Astrocyte (in vitro differentiated cells and primary cell): ENCODE measurements at regions not wholly inside any gene's neighbourhood (a gene's known extent, or its start where the extent isn't known, plus 50 kb on each side); places are given as distances from the start of the nearest gene placed in this dataset.

Experiments
- DNase-seq: peaks from one replicate; pipeline ENCODE4 v3.0.0-alpha.2; 2010; ENCODE audit warnings: low read depth
- FAIRE-seq: peaks from 2 replicates; lab custom pipeline; 2011; peaks lifted over from hg19 to GRCh38; lab: Jason Lieb, UNC
- H2AFZ ChIP-seq: 2 replicates; pipeline ENCODE4 v1.6.0; 2012; ENCODE audit warnings: low read depth, low read length, inconsistent platforms
- H3K27ac ChIP-seq: 2 replicates; pipeline ENCODE4 v1.5.1; 2011; ENCODE audit warnings: low read depth, low read length, inconsistent platforms
- H3K27me3 ChIP-seq: 2 replicates; pipeline ENCODE4 v1.6.0; 2011; ENCODE audit warnings: low read length, inconsistent platforms; ENCODE audit not compliant: insufficient read depth
- H3K36me3 ChIP-seq: 2 replicates; pipeline ENCODE4 v1.5.1; 2011; ENCODE audit warnings: low read length, inconsistent platforms; ENCODE audit not compliant: insufficient read depth
- H3K4me1 ChIP-seq: 2 replicates; pipeline ENCODE4 v1.5.1; 2011; ENCODE audit warnings: low read length, inconsistent platforms; ENCODE audit not compliant: insufficient read depth
- H3K4me2 ChIP-seq: 2 replicates; pipeline ENCODE4 v1.6.0; 2012; ENCODE audit warnings: low read length, inconsistent platforms
- H3K4me3 ChIP-seq: 2 replicates; pipeline ENCODE4 v1.5.1; 2011; ENCODE audit warnings: low read depth, mild to moderate bottlenecking, low read length, inconsistent platforms; ENCODE audit not compliant: insufficient read depth
- H3K79me2 ChIP-seq: 2 replicates; pipeline ENCODE4 v1.6.0; 2012; ENCODE audit warnings: mild to moderate bottlenecking, low read length, inconsistent platforms; ENCODE audit not compliant: insufficient read depth
- H3K9ac ChIP-seq: 2 replicates; pipeline ENCODE4 v1.6.0; 2012; ENCODE audit warnings: mild to moderate bottlenecking, low read length, inconsistent platforms
- H3K9me3 ChIP-seq: 2 replicates; pipeline ENCODE4 v1.5.1; 2012; ENCODE audit warnings: low read depth, mild to moderate bottlenecking, low read length, inconsistent platforms; ENCODE audit not compliant: insufficient read depth
- H4K20me1 ChIP-seq: 2 replicates; pipeline ENCODE4 v1.6.0; 2012; ENCODE audit warnings: low read length, inconsistent platforms; ENCODE audit not compliant: insufficient read depth
- H3K27ac Mint-ChIP-seq: one replicate; pipeline ENCODE4 v1.8.0; 2021; ENCODE audit warnings: mild to moderate bottlenecking, mixed read lengths; ENCODE audit not compliant: unreplicated experiment
- H3K27me3 Mint-ChIP-seq: one replicate; pipeline ENCODE4 v1.8.0; 2021; ENCODE audit warnings: low read depth, mixed read lengths; ENCODE audit not compliant: unreplicated experiment
- H3K36me3 Mint-ChIP-seq: one replicate; pipeline ENCODE4 v1.8.0; 2021; ENCODE audit warnings: low read depth, mixed read lengths; ENCODE audit not compliant: unreplicated experiment
- H3K4me1 Mint-ChIP-seq: one replicate; pipeline ENCODE4 v1.8.0; 2021; ENCODE audit warnings: low read depth, mixed read lengths; ENCODE audit not compliant: unreplicated experiment
- H3K4me3 Mint-ChIP-seq: one replicate; pipeline ENCODE4 v1.8.0; 2021; ENCODE audit warnings: mild to moderate bottlenecking, moderate library complexity, mixed read lengths; ENCODE audit not compliant: unreplicated experiment
- H3K9me3 Mint-ChIP-seq: one replicate; pipeline ENCODE4 v1.8.0; 2021; ENCODE audit warnings: mild to moderate bottlenecking, mixed read lengths; ENCODE audit not compliant: unreplicated experiment
- CTCF ChIP-seq: IDR thresholded peaks from 2 replicates; pipeline ENCODE4 v1.5.1; 2011; ENCODE audit warnings: low read depth, mild to moderate bottlenecking, inconsistent platforms, low read length, moderate library complexity; ENCODE audit not compliant: insufficient read depth
- EZH2 ChIP-seq: IDR thresholded peaks from 2 replicates; pipeline ENCODE4 v1.6.1; 2012; ENCODE audit warnings: mild to moderate bottlenecking, low read length, inconsistent platforms; ENCODE audit not compliant: insufficient read depth

- Mint-ChIP-seq H3K27ac (no peak overlapping the region), H3K9me3 (no peaks in the 10 kb centered on the region), H3K4me1 (peaks cover 14% of the 10 kb centered on the region), H3K27me3 (peaks cover 37% of the 10 kb centered on the region), H3K36me3 (no peaks in the 10 kb centered on the region), H3K4me3 (no peak overlapping the region)
- no peak overlapping the region for H3K4me2 ChIP-seq
- no peak overlapping the region for H3K4me3 ChIP-seq
- no peak overlapping the region for H3K27ac ChIP-seq
- H3K4me1 ChIP-seq: no peaks in the 10 kb centered on the region
- FAIRE-seq: no peak
- TF ChIP-seq CTCF (no peak), EZH2 (no peak)
- no peak overlapping the region for H2AFZ ChIP-seq
- H3K79me2 ChIP-seq: no peaks in the 10 kb centered on the region
- H3K9me3 ChIP-seq: no peaks in the 10 kb centered on the region
- peaks cover 21% of the 10 kb centered on the region for H3K27me3 ChIP-seq
- H4K20me1 ChIP-seq: no peaks in the 10 kb centered on the region
- no peak for DNase-seq
- no peak overlapping the region for H3K9ac ChIP-seq
- no peaks in the 10 kb centered on the region for H3K36me3 ChIP-seq
Measured at GRCh38 chr10:71132321-71132810, 80.0 kb upstream of the UNC5B start.

GRCh38 chr10:71133710-71134686 is 78.4 kb upstream of the UNC5B start:
- Mint-ChIP-seq H3K9me3 (no peaks in the 10 kb centered on the region), H3K27me3 (peaks cover 42% of the 10 kb centered on the region), H3K36me3 (no peaks in the 10 kb centered on the region), H3K4me1 (peaks cover 8% of the 10 kb centered on the region), H3K4me3 (no peak overlapping the region), H3K27ac (no peak overlapping the region)
- Histone ChIP-seq H2AFZ (no peak overlapping the region), H3K27me3 (peaks cover 27% of the 10 kb centered on the region), H3K4me2 (no peak overlapping the region), H3K9ac (no peak overlapping the region), H3K4me3 (no peak overlapping the region), H3K9me3 (no peaks in the 10 kb centered on the region), H3K4me1 (no peaks in the 10 kb centered on the region), H3K79me2 (no peaks in the 10 kb centered on the region), H3K36me3 (no peaks in the 10 kb centered on the region), H4K20me1 (no peaks in the 10 kb centered on the region), H3K27ac (no peak overlapping the region)
- FAIRE-seq (no peak), DNase-seq (no peak)
- TF ChIP-seq EZH2 (no peak), CTCF (no peak)

- no peaks in the 10 kb centered on the region for H3K9me3 ChIP-seq
Measured at GRCh38 chr10:71134732-71135211, 77.6 kb upstream of the UNC5B start.

More at GRCh38 chr10:71134732-71135211, 77.6 kb upstream of the UNC5B start:
- no peaks in the 10 kb centered on the region for H3K4me1 ChIP-seq
- H3K9me3 Mint-ChIP-seq: no peaks in the 10 kb centered on the region
- H3K27ac ChIP-seq: no peak overlapping the region
- no peak overlapping the region for H2AFZ ChIP-seq
- no peak overlapping the region for H3K4me3 Mint-ChIP-seq
- H3K36me3 ChIP-seq: no peaks in the 10 kb centered on the region
- FAIRE-seq (no peak), DNase-seq (no peak)
- no peaks in the 10 kb centered on the region for H3K36me3 Mint-ChIP-seq
- peaks cover 34% of the 10 kb centered on the region for H3K27me3 ChIP-seq
- H3K9ac ChIP-seq: no peak overlapping the region
- H3K4me1 Mint-ChIP-seq: peaks cover 8% of the 10 kb centered on the region
- no peak overlapping the region for H3K27ac Mint-ChIP-seq
- H3K27me3 Mint-ChIP-seq: peaks cover 50% of the 10 kb centered on the region
- TF ChIP-seq EZH2 (no peak), CTCF (no peak)
- H3K4me3 ChIP-seq: no peak overlapping the region
- no peaks in the 10 kb centered on the region for H4K20me1 ChIP-seq
- no peak overlapping the region for H3K4me2 ChIP-seq
- no peaks in the 10 kb centered on the region for H3K79me2 ChIP-seq
